ENCODE measurements at regions not wholly inside any gene's neighbourhood (a gene's known extent, or its start where the extent isn't known, plus 50 kb on each side); places are given as distances from the start of the nearest gene placed in this dataset.

GRCh38 chr20:11156922-11157321 is 483.1 kb upstream of the JAG1 start:
- H3K9me3 ChIP-seq (ENCODE audit: control insufficient read depth in 1 of 2, insufficient read depth in 1 of 2, low read depth in 1 of 2, low read length in 2 of 2), result no peaks in the 10 kb centered on the region
- no peaks in the 10 kb centered on the region for H4K20me1 ChIP-seq (ENCODE audit: insufficient read depth)
- no peaks in the 10 kb centered on the region for H3K27me3 ChIP-seq (ENCODE audit: insufficient read depth, low read length)
- TF ChIP-seq FOSL1 (IDR thresholded peaks at IDR 0.05; ENCODE audit: low read depth) (no peak), MAX (IDR thresholded peaks at IDR 0.05) (no peak), POLR2AphosphoS5 (IDR thresholded peaks at IDR 0.05; ENCODE audit: low read depth, low read length) (no peak), EZH2 (IDR thresholded peaks at IDR 0.05) (no peak), EGR1 (IDR thresholded peaks at IDR 0.05; ENCODE audit: low read depth) (no peak), EZH2phosphoT487 (IDR thresholded peaks at IDR 0.05; ENCODE audit: borderline replicate concordance) (no peak), SRF (IDR thresholded peaks at IDR 0.05; ENCODE audit: low read depth) (no peak)
- CTCF ChIA-PET, result no interaction called here
- H3K36me3 ChIP-seq (ENCODE audit: control insufficient read depth in 1 of 2, insufficient read depth in 2 of 2, low read length in 2 of 2), result no peaks in the 10 kb centered on the region
- no peak for DNase-seq (ENCODE audit: low read depth, low spot score)
- POLR2A ChIA-PET, result no interaction called here
- no peak overlapping the region for H3K9ac ChIP-seq (ENCODE audit: low read length)
- H2AFZ ChIP-seq (ENCODE audit: low read depth, low read length, poor library complexity, severe bottlenecking), result no peak overlapping the region
- intact Hi-C loops (cut with micrococcal nuclease), result no loop called here
- H3K4me3 ChIP-seq (replicated peaks in 1 of 2; ENCODE audit: low read depth in 1 of 2, low read length in 2 of 2), result no peak overlapping the region
- RAD21 ChIA-PET (ENCODE audit: low non-redundant PET in 1 of 2, low total read pairs in 2 of 2, uncharacterized antibody in 2 of 2, unreplicated experiment in 2 of 2), result no interaction called here
- BruUV-seq (replicated peaks), result no TSS peak
- ATAC-seq, result no peak
- no peaks in the 10 kb centered on the region for H3K79me2 ChIP-seq (ENCODE audit: insufficient read depth, low read length)
- no peaks in the 10 kb centered on the region for H3K4me1 ChIP-seq (ENCODE audit: control insufficient read depth in 1 of 2, insufficient read depth in 2 of 2, low read length in 2 of 2)
- H3K4me2 ChIP-seq (ENCODE audit: low read length), result no peak overlapping the region
- no peaks in the 10 kb centered on the region for H3K9me2 ChIP-seq (ENCODE audit: insufficient read depth)
- no peak overlapping the region for H3K27ac ChIP-seq (ENCODE audit: low read depth, low read length)

GRCh38 chr20:11158146-11158545 is 484.3 kb upstream of the JAG1 start:
- intact Hi-C loops (cut with micrococcal nuclease), result no loop called here
- no TSS peak for BruUV-seq (replicated peaks)
- no peak overlapping the region for H3K9ac ChIP-seq (ENCODE audit: low read length)
- H3K27me3 ChIP-seq (ENCODE audit: insufficient read depth, low read length), result no peaks in the 10 kb centered on the region
- no peak overlapping the region for H2AFZ ChIP-seq (ENCODE audit: low read depth, low read length, poor library complexity, severe bottlenecking)
- H3K9me2 ChIP-seq (ENCODE audit: insufficient read depth), result no peaks in the 10 kb centered on the region
- no peak for TF ChIP-seq RAD21 (IDR thresholded peaks at IDR 0.05; ENCODE audit: low read depth)
- no peak for TF ChIP-seq EZH2phosphoT487 (IDR thresholded peaks at IDR 0.05; ENCODE audit: borderline replicate concordance)
- TF ChIP-seq SP1 (IDR thresholded peaks at IDR 0.05; ENCODE audit: low read depth), result no peak
- H3K4me3 ChIP-seq (replicated peaks in 1 of 2; ENCODE audit: low read depth in 1 of 2, low read length in 2 of 2), result no peak overlapping the region
- H3K27ac ChIP-seq (ENCODE audit: low read depth, low read length), result no peak overlapping the region
- no peaks in the 10 kb centered on the region for H4K20me1 ChIP-seq (ENCODE audit: insufficient read depth)
- no peaks in the 10 kb centered on the region for H3K79me2 ChIP-seq (ENCODE audit: insufficient read depth, low read length)
- ChIA-PET CTCF (no interaction called here), POLR2A (no interaction called here), RAD21 (ENCODE audit: low non-redundant PET in 1 of 2, low total read pairs in 2 of 2, uncharacterized antibody in 2 of 2, unreplicated experiment in 2 of 2) (no interaction called here)
- no peak for DNase-seq (ENCODE audit: low read depth, low spot score)
- no peak for ATAC-seq
- H3K4me1 ChIP-seq (ENCODE audit: control insufficient read depth in 1 of 2, insufficient read depth in 2 of 2, low read length in 2 of 2), result no peaks in the 10 kb centered on the region
- H3K36me3 ChIP-seq (ENCODE audit: control insufficient read depth in 1 of 2, insufficient read depth in 2 of 2, low read length in 2 of 2), result no peaks in the 10 kb centered on the region
- no peak overlapping the region for H3K4me2 ChIP-seq (ENCODE audit: low read length)
- H3K9me3 ChIP-seq (ENCODE audit: control insufficient read depth in 1 of 2, insufficient read depth in 1 of 2, low read depth in 1 of 2, low read length in 2 of 2), result no peaks in the 10 kb centered on the region
